Mammary epithelial cell (primary cell): ENCODE measurements at regions not wholly inside any gene's neighbourhood (a gene's known extent, or its start where the extent isn't known, plus 50 kb on each side); places are given as distances from the start of the nearest gene placed in this dataset.

Source experiments
- EZH2 ChIP-seq: IDR thresholded peaks from 2 replicates; pipeline ENCODE4 v1.6.1; 2012; ENCODE audit warnings: low read length, inconsistent platforms, borderline replicate concordance
- TF ChIP-seq, protein P1 (sequence below), 2 donors: IDR thresholded peaks in 1 of 2; conservative IDR thresholded peaks in 1 of 2; 2 replicates each; pipeline ENCODE4 v1.5.1; 2011 to 2012; ENCODE audit warnings: inconsistent platforms in 2 of 2, low read length in 2 of 2, mild to moderate bottlenecking in 2 of 2, control low read depth in 1 of 2, low read depth in 1 of 2; ENCODE audit not compliant: insufficient read depth in 1 of 2; ENCODE audit errors: extremely low read depth in 1 of 2

DNA sequence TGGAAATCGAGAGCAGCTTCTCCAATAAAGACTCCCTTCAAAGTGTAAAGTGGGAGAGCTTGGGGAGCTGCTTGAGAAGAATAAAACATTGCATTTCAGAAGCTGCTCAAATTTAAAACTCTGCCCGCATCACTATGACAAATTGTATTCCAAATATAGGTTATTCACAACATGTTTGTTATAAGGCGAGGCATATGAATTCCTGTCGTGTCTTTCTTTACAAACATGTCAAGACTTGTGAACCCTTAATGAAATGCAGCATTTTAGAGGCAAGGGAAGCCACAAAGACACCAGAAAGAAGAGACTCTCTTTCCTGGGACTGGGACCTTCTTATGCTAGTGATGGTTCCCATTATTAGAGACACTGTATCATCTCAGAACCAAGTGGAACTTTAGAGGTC lies 311.2 kb downstream of the DHX15 start:
- TF ChIP-seq, protein P1, sequence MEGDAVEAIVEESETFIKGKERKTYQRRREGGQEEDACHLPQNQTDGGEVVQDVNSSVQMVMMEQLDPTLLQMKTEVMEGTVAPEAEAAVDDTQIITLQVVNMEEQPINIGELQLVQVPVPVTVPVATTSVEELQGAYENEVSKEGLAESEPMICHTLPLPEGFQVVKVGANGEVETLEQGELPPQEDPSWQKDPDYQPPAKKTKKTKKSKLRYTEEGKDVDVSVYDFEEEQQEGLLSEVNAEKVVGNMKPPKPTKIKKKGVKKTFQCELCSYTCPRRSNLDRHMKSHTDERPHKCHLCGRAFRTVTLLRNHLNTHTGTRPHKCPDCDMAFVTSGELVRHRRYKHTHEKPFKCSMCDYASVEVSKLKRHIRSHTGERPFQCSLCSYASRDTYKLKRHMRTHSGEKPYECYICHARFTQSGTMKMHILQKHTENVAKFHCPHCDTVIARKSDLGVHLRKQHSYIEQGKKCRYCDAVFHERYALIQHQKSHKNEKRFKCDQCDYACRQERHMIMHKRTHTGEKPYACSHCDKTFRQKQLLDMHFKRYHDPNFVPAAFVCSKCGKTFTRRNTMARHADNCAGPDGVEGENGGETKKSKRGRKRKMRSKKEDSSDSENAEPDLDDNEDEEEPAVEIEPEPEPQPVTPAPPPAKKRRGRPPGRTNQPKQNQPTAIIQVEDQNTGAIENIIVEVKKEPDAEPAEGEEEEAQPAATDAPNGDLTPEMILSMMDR (conservative IDR thresholded peaks at IDR 0.05 in 1 of 2, IDR thresholded peaks at IDR 0.05 in 1 of 2; ENCODE audit: extremely low read depth in 1 of 2, insufficient read depth in 1 of 2, low read depth in 1 of 2, low read length in 2 of 2): no peak
- no peak for TF ChIP-seq EZH2
